OCI-LY1 (cell line): ENCODE measurements at regions not wholly inside any gene's neighbourhood (a gene's known extent, or its start where the extent isn't known, plus 50 kb on each side); places are given as distances from the start of the nearest gene placed in this dataset.

Experiments
- H2AFZ ChIP-seq: fragments of 200-600 bp; sonication (generic), shearing (Covaris generic); 2 replicates; pipeline ENCODE4 v1.6.0; 2014; ENCODE audit warnings: antibody characterized with exemption, mild to moderate bottlenecking, low read length
- H3F3A ChIP-seq: fragments of 200-600 bp; sonication (generic), shearing (Covaris generic); 2 replicates; pipeline ENCODE4 v1.6.0; 2014; ENCODE audit warnings: mild to moderate bottlenecking, antibody characterized with exemption, low read length, moderate library complexity; ENCODE audit not compliant: insufficient read depth
- H3K27ac ChIP-seq: fragments of 200-600 bp; sonication (generic); 2 replicates; pipeline ENCODE4 v1.5.1; 2014; ENCODE audit warnings: low read length, mixed run types, mild to moderate bottlenecking, low read depth; ENCODE audit not compliant: poor library complexity, severe bottlenecking
- H3K27me3 ChIP-seq: fragments of 200-600 bp; sonication (generic); 2 replicates; pipeline ENCODE4 v1.6.0; 2014; ENCODE audit warnings: antibody characterized with exemption, mild to moderate bottlenecking, low read length, moderate library complexity; ENCODE audit not compliant: insufficient read depth
- H3K36me3 ChIP-seq: fragments of 200-600 bp; sonication (generic); 2 replicates; pipeline ENCODE4 v1.6.1; 2014; ENCODE audit warnings: mild to moderate bottlenecking, antibody characterized with exemption, low read length, moderate library complexity, mixed read lengths; ENCODE audit not compliant: insufficient read depth
- H3K4me1 ChIP-seq: fragments of 200-600 bp; sonication (generic); 2 replicates; pipeline ENCODE4 v1.5.1; 2014; ENCODE audit warnings: mild to moderate bottlenecking, low read length, moderate library complexity; ENCODE audit not compliant: insufficient read depth, severe bottlenecking
- H3K4me2 ChIP-seq: fragments of 200-600 bp; sonication (generic), shearing (Covaris generic); 2 replicates; pipeline ENCODE4 v1.6.1; 2014; ENCODE audit warnings: low read length
- H3K4me3 ChIP-seq: fragments of 200-600 bp; sonication (generic); 2 replicates; pipeline ENCODE4 v1.5.1; 2014; ENCODE audit warnings: low read length, low read depth, mild to moderate bottlenecking, mixed read lengths; ENCODE audit not compliant: poor library complexity, severe bottlenecking
- H3K79me2 ChIP-seq: fragments of 200-600 bp; shearing (Covaris generic); 2 replicates; pipeline ENCODE4 v1.6.1; 2016; ENCODE audit warnings: mixed run types, low read length, mixed read lengths; ENCODE audit not compliant: insufficient read depth
- H3K9ac ChIP-seq: fragments of 200-600 bp; sonication (generic), shearing (Covaris generic); 2 replicates; pipeline ENCODE4 v1.6.1; 2014; ENCODE audit warnings: mild to moderate bottlenecking, low read length, mixed read lengths
- H3K9me2 ChIP-seq: fragments of 200-600 bp; sonication (generic), shearing (Covaris generic); 2 replicates; pipeline ENCODE4 v1.6.1; 2014; ENCODE audit warnings: low read depth, mild to moderate bottlenecking, low read length, mixed read lengths
- H3K9me3 ChIP-seq: fragments of 200-600 bp; shearing (Covaris generic); 2 replicates; pipeline ENCODE4 v1.6.1; 2014; ENCODE audit warnings: low read length, mixed read lengths
- H4K20me1 ChIP-seq: fragments of 200-600 bp; sonication (generic), shearing (Covaris generic); 2 replicates; pipeline ENCODE4 v1.6.0; 2016; ENCODE audit warnings: mild to moderate bottlenecking, low read length; ENCODE audit not compliant: insufficient read depth
- EZH2 ChIP-seq: fragments of 200-600 bp; sonication (generic), shearing (Covaris generic); IDR thresholded peaks from 2 replicates; pipeline ENCODE4 v1.8.0; 2017; ENCODE audit warnings: borderline replicate concordance, mixed run types, mild to moderate bottlenecking, antibody characterized with exemption, low read length, moderate library complexity, mixed read lengths
- TF ChIP-seq, protein P1 (sequence below): fragments of 200-600 bp; sonication (generic), shearing (Covaris generic); IDR thresholded peaks from 2 replicates; pipeline ENCODE4 v1.5.1; 2017; ENCODE audit warnings: mild to moderate bottlenecking, antibody characterized with exemption, low read length, moderate library complexity, mixed read lengths

DNA sequence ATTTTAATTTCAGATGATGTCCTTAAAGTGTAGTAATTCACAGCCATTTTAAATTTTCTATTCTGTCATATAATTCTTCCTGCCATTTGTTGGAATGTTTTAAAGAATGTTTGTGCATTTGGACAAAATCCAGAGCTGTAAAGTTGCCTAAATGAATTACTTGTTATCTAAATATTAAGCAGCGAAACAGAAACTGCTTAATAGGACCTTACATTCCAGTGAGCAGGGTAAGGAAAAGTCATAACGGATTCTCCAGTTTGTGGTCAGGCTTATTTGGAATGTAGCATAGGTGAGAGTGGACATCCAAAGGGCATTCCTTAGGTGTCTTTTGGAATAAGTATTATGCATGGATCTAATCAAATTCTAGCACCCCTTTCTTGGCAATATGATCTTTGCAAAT lies 410.4 kb upstream of the PTPRD start:
- Histone ChIP-seq H3K4me3 (no peak overlapping the region), H3K4me1 (no peaks in the 10 kb centered on the region), H3F3A (no peaks in the 10 kb centered on the region), H3K9ac (no peak overlapping the region), H3K9me3 (no peaks in the 10 kb centered on the region), H2AFZ (no peak overlapping the region), H4K20me1 (no peaks in the 10 kb centered on the region), H3K36me3 (no peaks in the 10 kb centered on the region), H3K79me2 (no peaks in the 10 kb centered on the region), H3K4me2 (no peak overlapping the region), H3K9me2 (no peaks in the 10 kb centered on the region), H3K27me3 (no peaks in the 10 kb centered on the region), H3K27ac (no peak overlapping the region)
- no peak for TF ChIP-seq EZH2
- TF ChIP-seq, protein P1, sequence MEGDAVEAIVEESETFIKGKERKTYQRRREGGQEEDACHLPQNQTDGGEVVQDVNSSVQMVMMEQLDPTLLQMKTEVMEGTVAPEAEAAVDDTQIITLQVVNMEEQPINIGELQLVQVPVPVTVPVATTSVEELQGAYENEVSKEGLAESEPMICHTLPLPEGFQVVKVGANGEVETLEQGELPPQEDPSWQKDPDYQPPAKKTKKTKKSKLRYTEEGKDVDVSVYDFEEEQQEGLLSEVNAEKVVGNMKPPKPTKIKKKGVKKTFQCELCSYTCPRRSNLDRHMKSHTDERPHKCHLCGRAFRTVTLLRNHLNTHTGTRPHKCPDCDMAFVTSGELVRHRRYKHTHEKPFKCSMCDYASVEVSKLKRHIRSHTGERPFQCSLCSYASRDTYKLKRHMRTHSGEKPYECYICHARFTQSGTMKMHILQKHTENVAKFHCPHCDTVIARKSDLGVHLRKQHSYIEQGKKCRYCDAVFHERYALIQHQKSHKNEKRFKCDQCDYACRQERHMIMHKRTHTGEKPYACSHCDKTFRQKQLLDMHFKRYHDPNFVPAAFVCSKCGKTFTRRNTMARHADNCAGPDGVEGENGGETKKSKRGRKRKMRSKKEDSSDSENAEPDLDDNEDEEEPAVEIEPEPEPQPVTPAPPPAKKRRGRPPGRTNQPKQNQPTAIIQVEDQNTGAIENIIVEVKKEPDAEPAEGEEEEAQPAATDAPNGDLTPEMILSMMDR = no peak

DNA sequence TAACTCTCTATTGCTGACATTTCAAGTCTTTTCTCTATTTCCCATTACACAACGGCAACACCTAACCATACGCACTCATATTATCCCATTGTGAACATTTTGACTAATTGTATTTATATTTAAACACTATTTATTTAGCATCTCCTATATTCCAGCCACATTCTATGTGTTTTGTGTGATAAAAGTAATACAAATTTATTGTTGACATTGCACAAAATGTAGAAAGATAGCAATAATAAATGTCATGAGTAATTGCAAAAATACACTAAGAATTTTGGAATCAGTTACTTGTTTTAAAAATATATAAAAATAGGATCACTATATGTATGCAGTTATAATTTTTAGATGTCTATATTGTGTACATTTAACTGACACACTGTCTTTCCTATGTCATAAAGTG lies 413.0 kb upstream of the PTPRD start:
- no peak for TF ChIP-seq EZH2
- TF ChIP-seq, protein P1 = no peak
- H3K9me3 ChIP-seq = no peaks in the 10 kb centered on the region

DNA sequence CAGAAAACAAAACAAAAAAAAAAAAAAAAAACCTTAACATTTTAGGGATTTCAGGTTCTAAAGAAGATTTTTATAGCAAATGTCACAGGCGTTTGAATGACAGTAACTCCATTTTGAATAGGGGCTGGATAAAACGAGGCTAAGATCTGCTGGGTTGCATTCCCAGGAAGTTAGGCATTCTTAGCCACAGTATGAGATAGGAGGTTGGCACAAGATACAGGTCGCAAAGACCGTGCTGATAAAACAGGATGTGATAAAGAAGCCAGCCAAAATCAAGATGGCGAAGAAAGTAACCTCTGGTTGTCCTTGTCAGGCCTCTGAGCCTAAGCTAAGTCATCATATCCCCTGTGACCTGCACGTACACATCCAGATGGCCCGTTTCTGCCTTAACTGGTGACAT lies 425.6 kb upstream of the PTPRD start:
- Histone ChIP-seq H3K27ac (no peak overlapping the region), H3K9ac (no peak overlapping the region), H3F3A (no peaks in the 10 kb centered on the region), H4K20me1 (no peaks in the 10 kb centered on the region), H3K4me2 (no peak overlapping the region), H3K4me1 (no peaks in the 10 kb centered on the region), H3K36me3 (no peaks in the 10 kb centered on the region), H3K27me3 (no peaks in the 10 kb centered on the region), H3K9me2 (no peaks in the 10 kb centered on the region), H3K79me2 (no peaks in the 10 kb centered on the region), H3K9me3 (no peaks in the 10 kb centered on the region), H2AFZ (no peak overlapping the region), H3K4me3 (no peak overlapping the region)
- TF ChIP-seq, protein P1 = no peak
- no peak for TF ChIP-seq EZH2

More for the DNA sequence above, 413.0 kb upstream of the PTPRD start:
- H3K27me3 ChIP-seq = no peaks in the 10 kb centered on the region
- H3K4me3 ChIP-seq = no peak overlapping the region
- no peak overlapping the region for H3K9ac ChIP-seq
- no peak overlapping the region for H3K4me2 ChIP-seq
- no peaks in the 10 kb centered on the region for H3K9me2 ChIP-seq
- no peaks in the 10 kb centered on the region for H3K36me3 ChIP-seq
- H3K4me1 ChIP-seq = no peaks in the 10 kb centered on the region
- no peaks in the 10 kb centered on the region for H4K20me1 ChIP-seq
- no peaks in the 10 kb centered on the region for H3F3A ChIP-seq
- no peak overlapping the region for H3K27ac ChIP-seq
- no peak overlapping the region for H2AFZ ChIP-seq
- no peaks in the 10 kb centered on the region for H3K79me2 ChIP-seq
